NCI-H1694 treated with DMSO at 0.1 percent for 48 hours (cell line): ENCODE measurements at regions not wholly inside any gene's neighbourhood (a gene's known extent, or its start where the extent isn't known, plus 50 kb on each side); places are given as distances from the start of the nearest gene placed in this dataset.
A peak's percentile ranks its signal among the peaks of the same experiment; 100 is the strongest.

Experiments
- DNase-seq: peaks from one replicate; lab custom pipeline; 2025; lab: John Stamatoyannopoulos, UW

- no peak for DNase-seq
Measured at GRCh38 chrX:96311366-96311765, 373.3 kb upstream of the DIAPH2 start.

GRCh38 chrX:96314985-96315384, 369.7 kb upstream of the DIAPH2 start:
- DNase-seq = no peak

- no peak for DNase-seq
Measured at GRCh38 chrX:96361844-96362243, 322.8 kb upstream of the DIAPH2 start.

- DNase-seq = peak; percentile 60
Measured at GRCh38 chrX:96372313-96373046, 312.2 kb upstream of the DIAPH2 start.

- DNase-seq = no peak
Measured at GRCh38 chrX:96373047-96373355, 311.6 kb upstream of the DIAPH2 start.

GRCh38 chrX:96376266-96376665, 308.4 kb upstream of the DIAPH2 start:
- no peak for DNase-seq

GRCh38 chrX:96379951-96380350, 304.7 kb upstream of the DIAPH2 start:
- DNase-seq = peak; percentile 46

GRCh38 chrX:96382018-96382417, 302.6 kb upstream of the DIAPH2 start:
- no peak for DNase-seq

GRCh38 chrX:96383428-96383827, 301.2 kb upstream of the DIAPH2 start:
- no peak for DNase-seq

- DNase-seq = no peak
Measured at GRCh38 chrX:96386325-96386724, 298.3 kb upstream of the DIAPH2 start.

- no peak for DNase-seq
Measured at GRCh38 chrX:96386981-96387380, 297.7 kb upstream of the DIAPH2 start.

GRCh38 chrX:96387801-96388200, 296.8 kb upstream of the DIAPH2 start:
- no peak for DNase-seq

- no peak for DNase-seq
Measured at GRCh38 chrX:96389281-96390047, 295.2 kb upstream of the DIAPH2 start.

GRCh38 chrX:96394598-96394997, 290.0 kb upstream of the DIAPH2 start:
- DNase-seq = no peak

GRCh38 chrX:96403446-96403845, 281.2 kb upstream of the DIAPH2 start:
- no peak for DNase-seq

GRCh38 chrX:96405842-96406241, 278.8 kb upstream of the DIAPH2 start:
- no peak for DNase-seq

GRCh38 chrX:96407072-96407471, 277.6 kb upstream of the DIAPH2 start:
- DNase-seq = no peak

GRCh38 chrX:96407501-96407900, 277.1 kb upstream of the DIAPH2 start:
- no peak for DNase-seq

- no peak for DNase-seq
Measured at GRCh38 chrX:96407981-96408380, 276.7 kb upstream of the DIAPH2 start.

GRCh38 chrX:96410927-96411326, 273.7 kb upstream of the DIAPH2 start:
- no peak for DNase-seq

GRCh38 chrX:96417695-96418094, 266.9 kb upstream of the DIAPH2 start:
- DNase-seq = no peak

GRCh38 chrX:96424007-96424406, 260.6 kb upstream of the DIAPH2 start:
- no peak for DNase-seq

GRCh38 chrX:96425200-96425599, 259.4 kb upstream of the DIAPH2 start:
- DNase-seq = no peak
